Mucosa of gallbladder (tissue), 1 donor: ENCODE measurements at regions not wholly inside any gene's neighbourhood (a gene's known extent, or its start where the extent isn't known, plus 50 kb on each side); places are given as distances from the start of the nearest gene placed in this dataset.
"Not testable (repeated sequence)": the region's sequence is repeated elsewhere in the genome, so short reads cannot be mapped to it uniquely, and the experiment has no call there.

Source experiments
- DNase-seq: peaks from one replicate; pipeline ENCODE4 v3.0.0-alpha.2; 2020; ENCODE audit warnings: low spot score
- donor health status: DM: no; HTN: no; CAD: no.

GRCh38 chr6:71722736-71723135, 163.6 kb upstream of the RIMS1 start:
- DNase-seq: no peak

GRCh38 chr6:71724456-71725125, 161.8 kb upstream of the RIMS1 start:
- no peak for DNase-seq

GRCh38 chr6:71725126-71725470, 161.3 kb upstream of the RIMS1 start:
- no peak for DNase-seq

- no peak for DNase-seq
Measured at GRCh38 chr6:71726121-71726520, 160.2 kb upstream of the RIMS1 start.

- no peak for DNase-seq
Measured at GRCh38 chr6:71727632-71728294, 158.6 kb upstream of the RIMS1 start.

- DNase-seq: no peak
Measured at GRCh38 chr6:71730284-71730683, 156.1 kb upstream of the RIMS1 start.

GRCh38 chr6:71733970-71734899, 152.1 kb upstream of the RIMS1 start:
- no peak for DNase-seq

GRCh38 chr6:71737953-71738352, 148.4 kb upstream of the RIMS1 start:
- no peak for DNase-seq

- DNase-seq: no peak
Measured at GRCh38 chr6:71745525-71745924, 140.8 kb upstream of the RIMS1 start.

- no peak for DNase-seq
Measured at GRCh38 chr6:71766146-71766760, 120.1 kb upstream of the RIMS1 start.

- no peak for DNase-seq
Measured at GRCh38 chr6:71766796-71767195, 119.6 kb upstream of the RIMS1 start.

- DNase-seq: no peak
Measured at GRCh38 chr6:71768356-71768755, 118.0 kb upstream of the RIMS1 start.

GRCh38 chr6:71808865-71809264, 77.5 kb upstream of the RIMS1 start:
- DNase-seq: no peak

- DNase-seq: no peak
Measured at GRCh38 chr6:71810880-71811279, 75.5 kb upstream of the RIMS1 start.

GRCh38 chr6:71822625-71823024, 63.7 kb upstream of the RIMS1 start:
- no peak for DNase-seq

GRCh38 chr6:71832110-71832764, 54.1 kb upstream of the RIMS1 start:
- DNase-seq: not testable (repeated sequence)
